ENCODE measurements at regions not wholly inside any gene's neighbourhood (a gene's known extent, or its start where the extent isn't known, plus 50 kb on each side); places are given as distances from the start of the nearest gene placed in this dataset.

- Histone ChIP-seq H3K4me1 (replicated peaks in 1 of 2; ENCODE audit: control insufficient read depth in 2 of 2, insufficient read depth in 2 of 2, low read length in 2 of 2) (no peaks in the 10 kb centered on the region), H3K36me3 (ENCODE audit: control insufficient read depth, insufficient read depth, low read length) (no peaks in the 10 kb centered on the region), H3K27me3 (ENCODE audit: control insufficient read depth in 2 of 2, insufficient read depth in 2 of 2, low read length in 2 of 2) (peaks cover under 1 to 16% of the 10 kb centered on the region in 2 experiments; a peak in 4 of 5 replicates), H3K4me2 (ENCODE audit: insufficient read depth, low read length) (no peak overlapping the region), H3K9me3 (replicated peaks; ENCODE audit: control insufficient read depth, insufficient read depth, low read depth, low read length) (no peaks in the 10 kb centered on the region), H3K79me2 (ENCODE audit: control insufficient read depth, insufficient read depth, low read length) (no peaks in the 10 kb centered on the region), H3K9ac (ENCODE audit: insufficient read depth in 1 of 2, low read depth in 2 of 2, low read length in 2 of 2) (no peak overlapping the region), H4K20me1 (replicated peaks; ENCODE audit: control insufficient read depth, insufficient read depth, low read length) (no peaks in the 10 kb centered on the region), H3K4me3 (no peak overlapping the region), H3K9me1 (ENCODE audit: control insufficient read depth, insufficient read depth, low read length) (no peaks in the 10 kb centered on the region), H3K27ac (ENCODE audit: extremely low read depth, low read depth, low read length) (no peak overlapping the region), H2AFZ (ENCODE audit: low read depth, low read length) (no peak overlapping the region)
- BruUV-seq (replicated peaks): no TSS peak
- POLR2A ChIA-PET: no interaction called here
- intact Hi-C loops (cut with micrococcal nuclease): no loop called here
- no peak for TF ChIP-seq UBTF (IDR thresholded peaks at IDR 0.05; ENCODE audit: borderline replicate concordance in 1 of 2, low read depth in 2 of 2, low read length in 2 of 2)
- no peak for TF ChIP-seq HNRNPLL (IDR thresholded peaks at IDR 0.05; ENCODE audit: low read depth, low read length, poor library complexity, severe bottlenecking)
- TF ChIP-seq ID3 (CRISPR knock-in tag; IDR thresholded peaks at IDR 0.05): no peak
- no peak for TF ChIP-seq ID3 (tag; IDR thresholded peaks at IDR 0.05)
- TF ChIP-seq FIP1L1 (IDR thresholded peaks at IDR 0.05; ENCODE audit: low read depth, low read length, poor library complexity, severe bottlenecking): no peak
- no peak for TF ChIP-seq HBP1 (CRISPR knock-in tag; IDR thresholded peaks at IDR 0.05)
- TF ChIP-seq ARID3B (CRISPR knock-in tag; IDR thresholded peaks at IDR 0.05; ENCODE audit: borderline replicate concordance): no peak
- no peak for TF ChIP-seq ZC3H4 (CRISPR knock-in tag; IDR thresholded peaks at IDR 0.05; ENCODE audit: borderline replicate concordance)
- no peak for TF ChIP-seq CHD4 (IDR thresholded peaks at IDR 0.05; ENCODE audit: insufficient read depth, insufficient replicate concordance, low read depth, low read length, poor library complexity, severe bottlenecking)
- TF ChIP-seq SPI1 (IDR thresholded peaks at IDR 0.05; ENCODE audit: borderline replicate concordance, low read depth, low read length): no peak
- no peak for TF ChIP-seq SMARCE1 (IDR thresholded peaks at IDR 0.05)
- TF ChIP-seq ZBTB2 (IDR thresholded peaks at IDR 0.05): no peak
- no peak for TF ChIP-seq STAG1 (CRISPR knock-in tag; IDR thresholded peaks at IDR 0.05; ENCODE audit: borderline replicate concordance)
- under 1% methylated on average over 15 of the region's 15 CpGs for WGBS (ENCODE audit: insufficient coverage, low coverage, missing lambda C conversion rate)
- DNase-seq (ENCODE audit: extremely low read depth in 1 of 4, low spot score in 3 of 4) (no peak), FAIRE-seq (no peak), ATAC-seq (no peak)
- in situ Hi-C loops (cut with MboI): no loop called here
- CTCF ChIA-PET (ENCODE audit: low intra/inter-chr PET ratio): interaction anchor here (0.6 kb wide), 1 partner anchor 200 kb away, joined by 4 read pairs; no protein-coding TSS in a partner anchor
These were observed 207.6 kb upstream of the FOXN3 start for GRCh38 chr14:89624500-89625156.
